SU-DHL-6 (cell line): ENCODE measurements at regions not wholly inside any gene's neighbourhood (a gene's known extent, or its start where the extent isn't known, plus 50 kb on each side); places are given as distances from the start of the nearest gene placed in this dataset.

Source experiments
- EZH2phosphoT487 ChIP-seq: fragments of 200-600 bp; sonication (generic), shearing (Covaris generic); conservative IDR thresholded peaks from 2 replicates; pipeline ENCODE4 v1.6.1; 2018; ENCODE audit warnings: mild to moderate bottlenecking, antibody characterized with exemption, low read length, moderate library complexity, mixed read lengths
- TF ChIP-seq, protein P1 (sequence below): fragments of 200-600 bp; sonication (generic); IDR thresholded peaks from one replicate; pipeline ENCODE4 v1.5.1; 2017; ENCODE audit warnings: antibody characterized with exemption, mild to moderate bottlenecking, low read length, moderate library complexity; ENCODE audit not compliant: insufficient read depth, poor library complexity, severe bottlenecking

GRCh38 chr7:96563409-96563808 is 146.2 kb downstream of the SEM1 start:
- TF ChIP-seq, protein P1, sequence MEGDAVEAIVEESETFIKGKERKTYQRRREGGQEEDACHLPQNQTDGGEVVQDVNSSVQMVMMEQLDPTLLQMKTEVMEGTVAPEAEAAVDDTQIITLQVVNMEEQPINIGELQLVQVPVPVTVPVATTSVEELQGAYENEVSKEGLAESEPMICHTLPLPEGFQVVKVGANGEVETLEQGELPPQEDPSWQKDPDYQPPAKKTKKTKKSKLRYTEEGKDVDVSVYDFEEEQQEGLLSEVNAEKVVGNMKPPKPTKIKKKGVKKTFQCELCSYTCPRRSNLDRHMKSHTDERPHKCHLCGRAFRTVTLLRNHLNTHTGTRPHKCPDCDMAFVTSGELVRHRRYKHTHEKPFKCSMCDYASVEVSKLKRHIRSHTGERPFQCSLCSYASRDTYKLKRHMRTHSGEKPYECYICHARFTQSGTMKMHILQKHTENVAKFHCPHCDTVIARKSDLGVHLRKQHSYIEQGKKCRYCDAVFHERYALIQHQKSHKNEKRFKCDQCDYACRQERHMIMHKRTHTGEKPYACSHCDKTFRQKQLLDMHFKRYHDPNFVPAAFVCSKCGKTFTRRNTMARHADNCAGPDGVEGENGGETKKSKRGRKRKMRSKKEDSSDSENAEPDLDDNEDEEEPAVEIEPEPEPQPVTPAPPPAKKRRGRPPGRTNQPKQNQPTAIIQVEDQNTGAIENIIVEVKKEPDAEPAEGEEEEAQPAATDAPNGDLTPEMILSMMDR = no peak
- no peak for TF ChIP-seq EZH2phosphoT487
